A673 (cell line): ENCODE measurements at regions not wholly inside any gene's neighbourhood (a gene's known extent, or its start where the extent isn't known, plus 50 kb on each side); places are given as distances from the start of the nearest gene placed in this dataset.
A peak's percentile ranks its signal among the peaks of the same experiment; 100 is the strongest.

Experiments used
- BruUV-seq: library from RNA; stranded (reverse); fragments of 400-500 nt; replicated peaks from 2 replicates; lab custom pipeline; 2021; lab: Mats Ljungman, UMichigan
- CTCF ChIA-PET: fragments of 300-600 bp; sonication (Branson Sonifier 250); formaldehyde crosslinking; loops from one replicate; lab custom pipeline; 2022; ENCODE audit warnings: antibody characterized with exemption; lab: Charles Lee
- POLR2A ChIA-PET: fragments of 300-600 bp; sonication (Branson Sonifier 250); formaldehyde crosslinking; loops from one replicate; lab custom pipeline; 2022; ENCODE audit warnings: antibody characterized with exemption; ENCODE audit not compliant: low non-redundant PET; lab: Charles Lee
- DNase-seq: peaks from one replicate; pipeline ENCODE4 v3.0.0-alpha.2; 2015; ENCODE audit warnings: low spot score
- H3K27ac ChIP-seq: fragments of 200-600 bp; sonication (generic); 2 replicates; pipeline ENCODE4 v1.5.1; 2016; ENCODE audit warnings: mixed run types, low read depth, mild to moderate bottlenecking, mixed read lengths, antibody characterized with exemption, low read length; ENCODE audit not compliant: poor library complexity, severe bottlenecking
- H3K27me3 ChIP-seq: fragments of 200-600 bp; sonication (generic); replicated peaks from 2 replicates; pipeline ENCODE4 v1.6.1; 2017; ENCODE audit warnings: mixed run types, low read depth, mild to moderate bottlenecking, mixed read lengths, antibody characterized with exemption, low read length; ENCODE audit not compliant: insufficient read depth, poor library complexity
- H3K36me3 ChIP-seq: fragments of 200-600 bp; sonication (generic); 2 replicates; pipeline ENCODE4 v1.6.1; 2016; ENCODE audit warnings: mixed run types, mild to moderate bottlenecking, mixed read lengths, antibody characterized with exemption, low read length; ENCODE audit not compliant: insufficient read depth, poor library complexity, severe bottlenecking
- H3K4me1 ChIP-seq: fragments of 200-600 bp; sonication (generic); 2 replicates; pipeline ENCODE4 v1.6.1; 2017; ENCODE audit warnings: mixed run types, mild to moderate bottlenecking, mixed read lengths, antibody characterized with exemption, low read length; ENCODE audit not compliant: insufficient read depth, poor library complexity, severe bottlenecking
- H3K4me3 ChIP-seq: fragments of 200-600 bp; sonication (generic); 2 replicates; pipeline ENCODE4 v1.5.1; 2016; ENCODE audit warnings: low read depth, mixed run types, mild to moderate bottlenecking, mixed read lengths, low read length; ENCODE audit not compliant: poor library complexity, severe bottlenecking
- H3K9me3 ChIP-seq: fragments of 200-600 bp; sonication (generic); 2 replicates; pipeline ENCODE4 v1.6.1; 2016; ENCODE audit warnings: mixed run types, low read depth, mild to moderate bottlenecking, mixed read lengths, antibody characterized with exemption, low read length; ENCODE audit not compliant: poor library complexity, severe bottlenecking
- CTCF ChIP-seq: fragments of 300-800, 200-600 bp; sonication (generic); conservative IDR thresholded peaks from 2 replicates; pipeline ENCODE4 v1.5.1; 2017; ENCODE audit warnings: low read depth, mild to moderate bottlenecking, antibody characterized with exemption, low read length, moderate library complexity, mixed read lengths
- EZH2 ChIP-seq: fragments of 200-600 bp; sonication (generic); IDR thresholded peaks from 2 replicates; pipeline ENCODE4 v1.6.1; 2017; ENCODE audit warnings: borderline replicate concordance, low read depth, mild to moderate bottlenecking, mixed read lengths, antibody characterized with exemption, low read length; ENCODE audit not compliant: poor library complexity, severe bottlenecking
- intact Hi-C: fragments of 100-400 bp; cut with micrococcal nuclease; formaldehyde crosslinking; loops from one replicate; pipeline ENCODE4 v1.10.0; 2022; ENCODE audit not compliant: unreplicated experiment

- Histone ChIP-seq H3K27me3 (no peaks in the 10 kb centered on the region), H3K36me3 (no peaks in the 10 kb centered on the region), H3K27ac (no peak overlapping the region), H3K4me3 (no peak overlapping the region), H3K4me1 (no peaks in the 10 kb centered on the region), H3K9me3 (no peaks in the 10 kb centered on the region)
- CTCF ChIA-PET = no interaction called here
- DNase-seq = no peak
- BruUV-seq = no TSS peak
- POLR2A ChIA-PET = no interaction called here
- intact Hi-C loops = no loop called here
- TF ChIP-seq CTCF = no peak
- TF ChIP-seq EZH2 = no peak
Observed at GRCh38 chr9:675697-676370, 165.7 kb upstream of the DMRT1 start.

- ChIA-PET POLR2A (no interaction called here), CTCF (no interaction called here)
- no peaks in the 10 kb centered on the region for H3K27me3 ChIP-seq
- H3K36me3 ChIP-seq = no peaks in the 10 kb centered on the region
- no peak overlapping the region for H3K27ac ChIP-seq
- no TSS peak for BruUV-seq
- no peaks in the 10 kb centered on the region for H3K9me3 ChIP-seq
- no peak for DNase-seq
- no peaks in the 10 kb centered on the region for H3K4me1 ChIP-seq
- H3K4me3 ChIP-seq = peak overlapping the region; percentile 23
- TF ChIP-seq EZH2 (no peak), CTCF (no peak)
- intact Hi-C loops = no loop called here
Observed at GRCh38 chr9:676780-677438, 164.6 kb upstream of the DMRT1 start.

GRCh38 chr9:677461-678097 is 163.9 kb upstream of the DMRT1 start:
- no TSS peak for BruUV-seq
- ChIA-PET POLR2A (interaction anchor here (0.6 kb wide), 1 partner anchor 29 kb away, joined by 4 read pairs; no protein-coding TSS in a partner anchor), CTCF (no interaction called here)
- Histone ChIP-seq H3K27me3 (no peaks in the 10 kb centered on the region), H3K9me3 (no peaks in the 10 kb centered on the region), H3K36me3 (no peaks in the 10 kb centered on the region), H3K27ac (no peak overlapping the region), H3K4me1 (no peaks in the 10 kb centered on the region), H3K4me3 (peak overlapping the region; percentile 23)
- no peak for DNase-seq
- TF ChIP-seq EZH2 = no peak
- no peak for TF ChIP-seq CTCF
- intact Hi-C loops = no loop called here
